ENCODE measurements at regions not wholly inside any gene's neighbourhood (a gene's known extent, or its start where the extent isn't known, plus 50 kb on each side); places are given as distances from the start of the nearest gene placed in this dataset.

GRCh38 chr7:86962623-86963022 lies 96.8 kb downstream of the ELAPOR2 start:
- DNase-seq (ENCODE audit: low read depth, low spot score) (no peak), FAIRE-seq (no peak)
- ChIA-PET CTCF (no interaction called here), POLR2A (no interaction called here)
- Histone ChIP-seq H3K4me1 (ENCODE audit: control insufficient read depth, extremely low read depth, insufficient read depth, low read length) (no peaks in the 10 kb centered on the region), H3K4me2 (ENCODE audit: insufficient read depth, low read length) (no peak overlapping the region), H3K27ac (ENCODE audit: insufficient read depth, low read depth, low read length) (no peak overlapping the region), H3K9me1 (replicated peaks; ENCODE audit: control insufficient read depth, extremely low read depth, insufficient read depth, low read length) (no peaks in the 10 kb centered on the region), H4K20me1 (replicated peaks; ENCODE audit: control insufficient read depth, extremely low read depth, insufficient read depth, low read length) (no peaks in the 10 kb centered on the region), H3K4me3 (replicated peaks in 1 of 3; ENCODE audit: insufficient read depth in 1 of 3, low read depth in 1 of 3, low read length in 3 of 3) (no peak overlapping the region), H3K36me3 (ENCODE audit: control insufficient read depth in 2 of 2, extremely low read depth in 1 of 2, insufficient read depth in 2 of 2, low read length in 2 of 2) (no peaks in the 10 kb centered on the region), H3K9ac (replicated peaks; ENCODE audit: extremely low read depth, insufficient read depth, low read length) (no peak overlapping the region), H3K9me3 (replicated peaks; ENCODE audit: control insufficient read depth, insufficient read depth, low read length) (no peaks in the 10 kb centered on the region), H2AFZ (ENCODE audit: low read depth, low read length) (no peak overlapping the region), H3K27me3 (ENCODE audit: control insufficient read depth in 2 of 2, insufficient read depth in 2 of 2, low read length in 2 of 2) (no peaks in the 10 kb centered on the region), H3K79me2 (ENCODE audit: control insufficient read depth, insufficient read depth, low read length) (no peaks in the 10 kb centered on the region)
- dilution Hi-C loops (cut with MboI; ENCODE audit: extremely low pct_ligation_motif_present, low sequenced_read_pairs), result no loop called here
- TF ChIP-seq JUN (IDR thresholded peaks at IDR 0.05; ENCODE audit: borderline replicate concordance, insufficient read depth, insufficient read length, low read depth) (no peak), FOS (IDR thresholded peaks at IDR 0.05; ENCODE audit: borderline replicate concordance, insufficient read depth, low read length) (no peak), MYC (IDR thresholded peaks at IDR 0.05; ENCODE audit: low read depth, low read length) (no peak), POLR2AphosphoS5 (IDR thresholded peaks at IDR 0.05; ENCODE audit: insufficient read depth, low read depth, low read length) (no peak), EZH2 (IDR thresholded peaks at IDR 0.05; ENCODE audit: borderline replicate concordance, low read depth, low read length, severe bottlenecking) (no peak), MAX (IDR thresholded peaks at IDR 0.05; ENCODE audit: insufficient read depth, insufficient read length) (no peak), CTCF (IDR thresholded peaks at IDR 0.05; ENCODE audit: extremely low read depth in 1 of 2, insufficient read depth in 1 of 2, low read depth in 1 of 2, low read length in 2 of 2) (no peak), GATA2 (IDR thresholded peaks at IDR 0.05; ENCODE audit: insufficient read depth, insufficient read length, low read depth, low read length) (no peak), POLR2A (IDR thresholded peaks at IDR 0.05; ENCODE audit: low read depth, low read length) (no peak)
- BruUV-seq (replicated peaks), result no TSS peak
- intact Hi-C loops (cut with micrococcal nuclease), result no loop called here

Measured in endothelial cell of umbilical vein (primary cell).